ENCODE measurements at regions not wholly inside any gene's neighbourhood (a gene's known extent, or its start where the extent isn't known, plus 50 kb on each side); places are given as distances from the start of the nearest gene placed in this dataset.

DNA sequence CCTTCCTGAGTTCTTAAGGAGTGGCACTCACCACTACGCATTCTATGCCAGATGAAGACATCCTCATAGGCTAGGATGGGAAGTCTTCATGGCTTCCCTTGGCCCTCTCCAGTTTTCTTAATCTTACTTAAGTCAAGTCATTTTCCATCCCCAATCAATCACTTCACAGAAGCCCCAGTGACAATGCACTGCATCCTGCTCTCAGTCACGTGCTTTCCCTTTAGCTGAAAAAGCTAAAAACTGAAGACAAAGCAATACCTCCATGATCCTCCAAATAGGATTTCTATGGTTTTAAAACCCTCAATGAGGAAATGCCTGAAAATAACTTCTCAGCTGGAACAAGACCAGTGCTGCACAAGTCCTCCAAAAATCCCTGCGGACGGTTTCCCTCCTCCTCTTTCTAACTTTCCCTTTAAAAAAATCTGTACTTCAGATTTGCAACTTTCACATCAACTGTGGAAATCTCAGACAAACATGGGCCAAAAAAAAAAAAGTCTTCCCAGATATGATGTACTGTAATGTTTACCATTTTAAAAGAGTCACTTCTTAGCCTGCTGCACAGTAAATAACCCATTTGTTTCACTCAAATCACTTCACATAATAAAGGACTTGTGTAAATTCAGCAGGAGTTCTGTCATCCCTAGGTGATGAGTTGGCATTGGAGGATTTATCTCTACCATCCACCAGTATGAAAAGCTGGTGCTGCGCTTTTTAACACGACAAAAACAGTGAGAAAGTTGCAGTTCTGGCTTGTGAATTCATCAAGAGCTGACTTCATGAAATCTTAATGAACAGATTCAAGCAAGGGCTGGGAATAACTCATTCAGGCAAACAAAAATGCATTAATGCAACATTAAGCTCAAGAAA lies 590.0 kb upstream of the NOX3 start:
- TF ChIP-seq, protein P1, sequence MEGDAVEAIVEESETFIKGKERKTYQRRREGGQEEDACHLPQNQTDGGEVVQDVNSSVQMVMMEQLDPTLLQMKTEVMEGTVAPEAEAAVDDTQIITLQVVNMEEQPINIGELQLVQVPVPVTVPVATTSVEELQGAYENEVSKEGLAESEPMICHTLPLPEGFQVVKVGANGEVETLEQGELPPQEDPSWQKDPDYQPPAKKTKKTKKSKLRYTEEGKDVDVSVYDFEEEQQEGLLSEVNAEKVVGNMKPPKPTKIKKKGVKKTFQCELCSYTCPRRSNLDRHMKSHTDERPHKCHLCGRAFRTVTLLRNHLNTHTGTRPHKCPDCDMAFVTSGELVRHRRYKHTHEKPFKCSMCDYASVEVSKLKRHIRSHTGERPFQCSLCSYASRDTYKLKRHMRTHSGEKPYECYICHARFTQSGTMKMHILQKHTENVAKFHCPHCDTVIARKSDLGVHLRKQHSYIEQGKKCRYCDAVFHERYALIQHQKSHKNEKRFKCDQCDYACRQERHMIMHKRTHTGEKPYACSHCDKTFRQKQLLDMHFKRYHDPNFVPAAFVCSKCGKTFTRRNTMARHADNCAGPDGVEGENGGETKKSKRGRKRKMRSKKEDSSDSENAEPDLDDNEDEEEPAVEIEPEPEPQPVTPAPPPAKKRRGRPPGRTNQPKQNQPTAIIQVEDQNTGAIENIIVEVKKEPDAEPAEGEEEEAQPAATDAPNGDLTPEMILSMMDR (IDR thresholded peaks at IDR 0.05; ENCODE audit: control insufficient read depth, extremely low read depth, insufficient read depth) = no peak
- no peak for DNase-seq (ENCODE audit: low read depth)
- H3K4me3 ChIP-seq (ENCODE audit: low read depth, low read length) = no peak overlapping the region

DNA sequence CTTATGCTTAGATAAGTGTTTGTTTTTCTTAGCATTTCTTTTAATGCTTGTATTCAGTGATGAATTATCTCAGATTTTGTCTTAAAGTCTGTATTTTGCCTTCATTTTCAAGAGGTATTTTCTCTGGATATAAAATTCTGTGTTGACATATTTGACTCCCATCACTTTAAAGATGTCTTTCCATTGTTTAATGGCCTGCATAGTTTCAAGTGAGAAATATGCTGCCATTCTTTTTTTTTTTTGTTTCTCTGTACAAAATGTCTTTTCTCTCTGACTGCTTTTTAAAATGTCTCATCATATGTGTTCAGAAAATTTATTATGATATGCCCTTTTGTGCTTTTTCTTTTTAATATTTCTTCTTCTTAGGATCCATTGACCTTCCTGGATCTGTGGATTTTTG lies 578.0 kb upstream of the NOX3 start:
- TF ChIP-seq, protein P1 (IDR thresholded peaks at IDR 0.05; ENCODE audit: control insufficient read depth, extremely low read depth, insufficient read depth) = no peak
- H3K4me3 ChIP-seq (ENCODE audit: low read depth, low read length) = no peak overlapping the region
- DNase-seq (ENCODE audit: low read depth) = no peak

DNA sequence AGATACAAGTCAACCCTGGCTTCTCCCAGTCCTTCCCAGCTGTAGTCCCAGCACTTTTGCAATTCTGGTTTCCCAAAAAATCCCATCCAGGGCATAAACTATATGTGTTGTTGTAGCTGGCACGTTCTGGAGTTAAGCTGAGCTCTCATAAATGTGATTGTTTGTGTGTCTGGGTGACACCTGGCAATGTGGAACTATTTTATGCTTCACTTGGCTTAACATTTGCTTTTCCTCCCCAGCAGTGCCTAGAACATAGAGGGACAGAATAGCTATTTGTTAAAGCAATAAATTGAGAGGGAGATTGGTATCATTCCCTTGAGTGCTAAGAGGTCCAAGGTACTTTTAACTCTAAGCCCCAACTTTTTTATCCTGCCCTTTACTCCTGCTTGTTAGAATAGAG lies 575.9 kb upstream of the NOX3 start:
- no peak overlapping the region for H3K4me3 ChIP-seq (ENCODE audit: low read depth, low read length)
- TF ChIP-seq, protein P1 (IDR thresholded peaks at IDR 0.05; ENCODE audit: control insufficient read depth, extremely low read depth, insufficient read depth) = no peak
- no peak for DNase-seq (ENCODE audit: low read depth)

DNA sequence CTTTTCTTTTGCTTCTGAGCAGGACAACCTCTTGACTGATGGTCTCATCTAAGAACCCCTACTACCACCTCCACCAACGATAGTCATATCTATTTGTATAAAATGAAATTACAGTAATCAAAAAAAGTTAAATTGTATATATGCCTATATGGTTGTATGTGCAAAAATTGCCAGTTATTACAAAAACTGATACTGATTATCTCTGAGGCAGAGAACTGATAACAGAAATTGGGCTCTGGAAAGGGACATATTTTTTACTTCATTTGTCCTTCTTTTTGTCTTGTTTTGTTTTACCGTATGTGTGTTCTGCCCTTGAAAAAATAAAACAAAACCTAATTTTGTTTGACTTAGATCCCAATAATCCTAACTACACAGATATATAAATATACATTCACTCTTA lies 574.4 kb upstream of the NOX3 start:
- no peak overlapping the region for H3K4me3 ChIP-seq (ENCODE audit: low read depth, low read length)
- DNase-seq (ENCODE audit: low read depth) = no peak

DNA sequence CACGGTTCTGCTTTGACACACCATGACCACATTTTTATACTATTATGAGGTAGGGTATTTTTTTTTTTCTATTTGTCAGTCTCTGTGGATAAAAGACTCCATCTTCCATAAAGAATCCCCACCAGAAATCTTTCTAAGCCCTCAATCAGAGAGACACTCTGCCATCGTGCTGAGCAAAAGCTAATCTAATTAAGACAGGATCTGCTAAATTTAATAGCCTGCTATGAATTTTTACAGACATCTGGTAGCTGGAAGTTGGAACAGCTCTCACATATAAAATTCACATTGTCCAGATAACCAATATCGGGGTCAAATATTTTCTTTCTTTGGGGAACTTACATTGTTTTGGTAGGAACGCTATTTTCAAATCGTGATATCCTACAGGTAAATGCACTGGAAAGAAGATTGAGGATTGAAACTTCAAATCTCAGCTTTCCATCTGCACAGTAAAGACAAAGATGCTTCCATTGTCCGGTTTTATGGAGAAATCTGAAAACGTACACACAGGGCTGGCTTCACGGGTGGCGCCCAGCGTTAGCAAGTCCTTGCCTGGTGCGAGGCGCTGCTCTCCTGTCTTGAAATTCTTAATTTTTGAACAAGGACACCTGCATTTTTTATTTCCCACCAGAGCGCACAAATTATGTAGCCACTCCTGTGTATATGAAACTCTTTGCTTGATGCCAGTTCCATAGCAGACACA lies 573.8 kb upstream of the NOX3 start:
- no peak for DNase-seq (ENCODE audit: low read depth)
- TF ChIP-seq, protein P1 (IDR thresholded peaks at IDR 0.05; ENCODE audit: control insufficient read depth, extremely low read depth, insufficient read depth) = no peak
- no peak overlapping the region for H3K4me3 ChIP-seq (ENCODE audit: low read depth, low read length)

More for the DNA sequence above, 574.4 kb upstream of the NOX3 start:
- TF ChIP-seq, protein P1 (IDR thresholded peaks at IDR 0.05; ENCODE audit: control insufficient read depth, extremely low read depth, insufficient read depth) = no peak

DNA sequence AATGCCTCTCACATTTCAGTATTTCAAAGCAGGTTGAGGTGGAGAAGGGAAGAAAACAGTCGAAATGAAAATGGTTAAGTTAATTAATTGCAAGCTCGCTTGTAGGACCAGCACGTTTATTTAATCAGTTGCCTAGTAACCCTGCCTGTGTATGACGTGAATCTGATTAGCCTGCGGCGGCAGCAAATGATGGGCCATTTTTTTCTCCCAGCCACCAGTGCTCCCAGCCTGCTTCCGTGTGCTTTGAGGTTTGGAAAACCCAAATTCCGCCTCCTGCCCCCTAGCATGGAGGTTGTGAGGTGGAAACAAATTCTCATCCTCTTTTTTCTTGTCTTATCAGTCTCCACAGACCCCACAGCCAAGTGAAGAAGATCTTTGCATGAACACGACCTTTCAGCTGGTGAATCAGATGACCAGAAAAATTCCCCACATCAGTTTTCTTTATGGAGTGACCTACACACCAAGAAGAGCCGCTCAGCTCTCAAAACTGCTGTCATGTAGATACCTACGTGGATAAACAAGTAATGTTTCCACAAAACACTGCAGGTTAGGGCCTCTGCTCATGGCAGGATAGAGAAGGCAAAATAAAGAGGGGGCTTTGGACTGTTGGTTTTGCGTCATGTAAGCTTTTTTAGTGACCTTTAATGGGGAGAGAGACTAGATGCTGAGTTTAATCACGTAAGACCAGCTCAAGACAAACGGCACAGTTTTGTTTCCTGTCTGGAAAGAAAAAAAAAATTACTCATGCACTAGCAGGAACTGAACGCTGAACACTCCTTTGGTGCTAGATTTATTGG lies 572.9 kb upstream of the NOX3 start:
- no peak overlapping the region for H3K4me3 ChIP-seq (ENCODE audit: low read depth, low read length)
- no peak for DNase-seq (ENCODE audit: low read depth)

More for the DNA sequence above, 572.9 kb upstream of the NOX3 start:
- TF ChIP-seq, protein P1 (IDR thresholded peaks at IDR 0.05; ENCODE audit: control insufficient read depth, extremely low read depth, insufficient read depth) = no peak

Measured in LNCaP clone FGC (cell line).